ENCODE measurements at regions not wholly inside any gene's neighbourhood (a gene's known extent, or its start where the extent isn't known, plus 50 kb on each side); places are given as distances from the start of the nearest gene placed in this dataset.

DNA sequence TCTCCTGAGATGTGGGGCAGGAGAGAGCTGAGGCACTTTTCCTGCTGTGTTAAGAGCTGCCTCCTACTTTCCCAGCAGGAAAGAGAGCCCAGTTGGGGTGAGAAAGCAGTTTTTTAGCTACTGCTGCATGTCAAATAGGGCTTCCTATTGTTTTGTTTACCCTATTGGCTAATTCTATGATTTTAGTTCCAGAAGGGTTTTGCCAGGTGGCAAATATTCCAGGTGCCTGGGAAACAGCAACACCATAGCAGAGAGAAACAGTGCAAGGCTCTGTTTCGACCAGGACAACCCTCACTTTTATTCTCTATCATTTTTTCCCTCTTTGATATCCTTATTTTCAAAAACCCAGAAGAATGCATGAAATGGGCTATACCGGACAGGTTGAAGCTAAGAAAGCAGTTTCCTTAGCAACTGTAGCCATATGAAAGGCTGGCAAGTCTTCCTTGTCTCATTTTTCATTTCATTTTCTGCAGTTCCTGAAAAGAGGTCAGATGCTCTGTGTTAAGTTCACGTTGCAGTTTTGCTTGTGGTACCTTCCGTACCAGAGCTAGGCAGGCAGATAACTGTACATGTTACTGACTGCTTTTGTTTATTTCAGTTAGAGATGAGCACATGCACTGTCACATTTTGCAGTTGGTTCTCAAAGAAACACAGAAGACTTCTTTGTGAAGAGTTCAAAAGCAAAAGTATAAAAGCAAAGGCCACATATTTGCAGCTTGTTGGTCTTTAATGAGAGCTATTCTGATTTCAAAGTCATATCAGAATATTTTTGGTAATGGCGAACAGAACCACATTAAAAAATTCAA lies 84.8 kb downstream of the AQP4 start:
- Histone ChIP-seq H3K4me3 (no peak overlapping the region), H3K27me3 (peaks cover 0 to 2% of the 10 kb centered on the region in 2 donors), H3K36me3 (no peaks in the 10 kb centered on the region), H3K9me3 (no peaks in the 10 kb centered on the region), H3K4me1 (no peaks in the 10 kb centered on the region), H3K27ac (no peak overlapping the region)
- DNase-seq, result no peak
- intact Hi-C loops (cut with DNase I; ENCODE audit: low total_unique reads), result no loop called here
- TF ChIP-seq, protein P1, sequence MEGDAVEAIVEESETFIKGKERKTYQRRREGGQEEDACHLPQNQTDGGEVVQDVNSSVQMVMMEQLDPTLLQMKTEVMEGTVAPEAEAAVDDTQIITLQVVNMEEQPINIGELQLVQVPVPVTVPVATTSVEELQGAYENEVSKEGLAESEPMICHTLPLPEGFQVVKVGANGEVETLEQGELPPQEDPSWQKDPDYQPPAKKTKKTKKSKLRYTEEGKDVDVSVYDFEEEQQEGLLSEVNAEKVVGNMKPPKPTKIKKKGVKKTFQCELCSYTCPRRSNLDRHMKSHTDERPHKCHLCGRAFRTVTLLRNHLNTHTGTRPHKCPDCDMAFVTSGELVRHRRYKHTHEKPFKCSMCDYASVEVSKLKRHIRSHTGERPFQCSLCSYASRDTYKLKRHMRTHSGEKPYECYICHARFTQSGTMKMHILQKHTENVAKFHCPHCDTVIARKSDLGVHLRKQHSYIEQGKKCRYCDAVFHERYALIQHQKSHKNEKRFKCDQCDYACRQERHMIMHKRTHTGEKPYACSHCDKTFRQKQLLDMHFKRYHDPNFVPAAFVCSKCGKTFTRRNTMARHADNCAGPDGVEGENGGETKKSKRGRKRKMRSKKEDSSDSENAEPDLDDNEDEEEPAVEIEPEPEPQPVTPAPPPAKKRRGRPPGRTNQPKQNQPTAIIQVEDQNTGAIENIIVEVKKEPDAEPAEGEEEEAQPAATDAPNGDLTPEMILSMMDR (IDR thresholded peaks at IDR 0.05), result no peak

DNA sequence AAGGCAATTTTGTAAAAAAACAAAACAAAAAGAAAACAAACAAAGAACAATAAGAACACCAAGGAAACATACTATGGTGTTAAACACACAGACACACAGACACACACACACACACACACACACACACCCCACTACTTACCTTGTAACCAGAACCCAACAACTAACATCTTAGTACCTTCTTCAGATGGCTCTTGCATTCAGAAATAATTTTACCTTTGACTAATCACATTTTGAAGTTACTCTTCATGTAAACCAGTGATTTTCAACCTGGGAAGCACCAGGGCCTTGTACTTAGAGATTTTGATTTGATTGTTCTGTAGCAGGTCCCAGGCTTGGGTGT lies 87.5 kb downstream of the AQP4 start:
- no peak overlapping the region for H3K4me3 ChIP-seq
- H3K9me3 ChIP-seq, result no peaks in the 10 kb centered on the region
- DNase-seq, result no peak
- no peak overlapping the region for H3K27ac ChIP-seq
- intact Hi-C loops (cut with DNase I; ENCODE audit: low total_unique reads), result no loop called here
- no peaks in the 10 kb centered on the region for H3K36me3 ChIP-seq
- TF ChIP-seq, protein P1 (IDR thresholded peaks at IDR 0.05), result no peak
- peaks cover 0 to 9% of the 10 kb centered on the region in 2 donors for H3K27me3 ChIP-seq
- H3K4me1 ChIP-seq, result no peaks in the 10 kb centered on the region

DNA sequence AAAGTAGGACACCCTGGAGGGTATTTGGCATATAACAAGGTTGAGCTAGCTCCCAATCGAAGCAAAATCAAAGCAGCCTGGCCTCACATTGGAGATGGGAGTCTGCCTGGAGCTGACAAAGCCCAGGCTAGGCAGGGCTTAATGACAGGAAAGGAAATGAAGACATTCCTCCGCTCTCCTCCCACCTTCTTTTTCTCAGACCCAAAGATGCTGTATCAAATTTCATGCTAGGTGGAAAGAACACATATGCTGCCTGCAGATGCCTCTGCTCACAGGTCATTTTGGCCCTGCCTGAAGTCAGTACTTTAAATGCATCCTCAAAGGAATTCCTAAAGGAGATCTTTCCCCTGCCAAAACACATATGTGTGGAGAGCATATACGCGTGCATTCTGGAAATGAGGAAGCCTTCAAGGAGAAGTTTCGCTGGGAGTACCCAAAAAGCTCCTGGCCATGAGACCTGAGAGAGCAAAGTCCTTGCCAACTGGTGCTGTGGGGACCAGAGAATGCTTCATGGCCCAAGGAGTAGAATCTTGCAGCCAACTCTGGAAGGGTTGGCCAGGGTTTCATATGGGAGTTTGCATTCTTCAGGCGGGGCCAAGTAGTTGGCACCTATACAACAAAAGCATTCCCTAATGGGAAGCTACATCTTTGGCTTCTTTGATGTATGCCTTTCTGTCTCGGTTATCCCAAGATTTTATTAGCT lies 88.0 kb downstream of the AQP4 start:
- no peak overlapping the region for H3K27ac ChIP-seq
- H3K4me3 ChIP-seq, result no peak overlapping the region
- DNase-seq, result no peak
- peaks cover 0 to 9% of the 10 kb centered on the region in 2 donors for H3K27me3 ChIP-seq
- H3K36me3 ChIP-seq, result no peaks in the 10 kb centered on the region
- H3K9me3 ChIP-seq, result no peaks in the 10 kb centered on the region
- intact Hi-C loops (cut with DNase I; ENCODE audit: low total_unique reads), result no loop called here
- no peaks in the 10 kb centered on the region for H3K4me1 ChIP-seq
- TF ChIP-seq, protein P1 (IDR thresholded peaks at IDR 0.05), result no peak

DNA sequence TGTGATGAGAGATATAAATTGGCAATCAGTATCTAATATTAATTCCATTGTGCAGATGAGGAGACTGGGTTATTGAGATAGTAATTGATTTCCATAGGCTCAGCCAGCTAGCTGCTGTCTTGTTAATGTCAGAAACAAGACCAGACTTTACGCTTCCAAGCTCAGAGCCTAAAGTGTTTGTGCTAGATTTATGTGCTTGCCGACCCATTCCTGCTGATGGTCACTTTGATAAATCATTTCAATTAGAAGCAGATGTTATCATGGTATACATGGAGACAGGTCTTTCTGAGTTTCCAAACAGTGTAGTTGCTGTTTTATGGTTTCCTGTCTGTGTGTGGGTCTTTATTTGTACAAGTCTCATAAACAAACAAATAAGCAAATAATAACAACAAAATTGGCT lies 92.8 kb downstream of the AQP4 start:
- no peak overlapping the region for H3K27ac ChIP-seq
- no peak for DNase-seq
- TF ChIP-seq, protein P1 (IDR thresholded peaks at IDR 0.05), result no peak
- no peak overlapping the region for H3K4me3 ChIP-seq
- no peaks in the 10 kb centered on the region for H3K9me3 ChIP-seq
- no peaks in the 10 kb centered on the region for H3K36me3 ChIP-seq
- peaks cover 0 to 9% of the 10 kb centered on the region in 2 donors for H3K27me3 ChIP-seq
- no peaks in the 10 kb centered on the region for H3K4me1 ChIP-seq
- intact Hi-C loops (cut with DNase I; ENCODE audit: low total_unique reads), result no loop called here

DNA sequence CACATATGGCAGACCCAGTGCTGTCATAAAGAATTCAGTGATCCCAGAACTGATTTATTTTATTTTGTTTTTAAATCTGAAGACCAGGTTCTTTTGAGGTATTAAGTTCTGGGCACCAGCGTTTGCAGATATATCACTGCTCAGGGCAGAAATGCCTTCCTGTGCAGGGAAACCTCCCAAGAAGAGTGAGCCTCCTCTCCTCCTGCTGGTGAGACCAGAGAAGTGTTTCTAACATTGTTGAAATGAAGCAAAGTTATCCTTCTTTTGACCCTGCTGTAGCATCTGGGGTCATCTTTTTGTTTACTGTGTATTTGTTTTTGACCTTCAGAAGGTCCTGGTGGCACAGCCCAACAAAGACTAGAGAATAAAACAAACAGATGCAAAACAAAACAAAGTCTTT lies 94.0 kb downstream of the AQP4 start:
- TF ChIP-seq, protein P1 (IDR thresholded peaks at IDR 0.05), result no peak
- Histone ChIP-seq H3K27me3 (peaks cover 0 to 7% of the 10 kb centered on the region in 2 donors), H3K4me3 (no peak overlapping the region), H3K4me1 (no peaks in the 10 kb centered on the region), H3K9me3 (peaks cover 0 to 3% (median 0%) of the 10 kb centered on the region in 3 donors), H3K27ac (no peak overlapping the region), H3K36me3 (no peaks in the 10 kb centered on the region)
- intact Hi-C loops (cut with DNase I; ENCODE audit: low total_unique reads), result no loop called here
- DNase-seq, result no peak
